Endodermal cell (in vitro differentiated cells): ENCODE measurements at regions not wholly inside any gene's neighbourhood (a gene's known extent, or its start where the extent isn't known, plus 50 kb on each side); places are given as distances from the start of the nearest gene placed in this dataset.
A peak's percentile ranks its signal among the peaks of the same experiment; 100 is the strongest.

Experiments used
- DNase-seq: peaks from one replicate; pipeline ENCODE4 v3.0.0-alpha.2; 2017
- H3K27ac ChIP-seq: 2 replicates; pipeline ENCODE4 v1.5.1; 2013; ENCODE audit warnings: mild to moderate bottlenecking, low read depth, low read length, moderate library complexity
- H3K27me3 ChIP-seq: 2 replicates; pipeline ENCODE4 v1.6.1; 2013; ENCODE audit warnings: mild to moderate bottlenecking, low read length, moderate library complexity; ENCODE audit not compliant: insufficient read depth, control insufficient read depth, poor library complexity, severe bottlenecking
- H3K36me3 ChIP-seq: 2 replicates; pipeline ENCODE4 v1.7.0; 2013; ENCODE audit warnings: mild to moderate bottlenecking, low read length, moderate library complexity; ENCODE audit not compliant: control insufficient read depth, insufficient read depth
- H3K4me1 ChIP-seq: one replicate; pipeline ENCODE4 v1.7.0; 2013; ENCODE audit warnings: low read length; ENCODE audit not compliant: control insufficient read depth, insufficient read depth
- H3K4me3 ChIP-seq: 2 replicates; pipeline ENCODE4 v1.5.1; 2013; ENCODE audit warnings: mild to moderate bottlenecking, low read length, moderate library complexity
- H3K9ac ChIP-seq: 2 replicates; pipeline ENCODE4 v1.6.1; 2013; ENCODE audit warnings: mild to moderate bottlenecking, low read length, moderate library complexity; ENCODE audit not compliant: poor library complexity, severe bottlenecking; ENCODE audit errors: extremely low read depth
- H3K9me3 ChIP-seq: 2 replicates; pipeline ENCODE4 v1.6.1; 2013; ENCODE audit warnings: mild to moderate bottlenecking, low read length, moderate library complexity; ENCODE audit not compliant: control insufficient read depth
- H3K27ac Mint-ChIP-seq: 2 replicates; pipeline ENCODE4 v1.8.0; 2020; ENCODE audit warnings: mixed read lengths
- H3K27me3 Mint-ChIP-seq: 2 replicates; pipeline ENCODE4 v1.8.0; 2021; ENCODE audit warnings: mild to moderate bottlenecking, mixed read lengths; ENCODE audit not compliant: insufficient read depth
- H3K36me3 Mint-ChIP-seq: 2 replicates; pipeline ENCODE4 v1.8.0; 2020; ENCODE audit warnings: low read depth, mixed read lengths
- H3K4me1 Mint-ChIP-seq: 2 replicates; pipeline ENCODE4 v1.8.0; 2020; ENCODE audit warnings: mixed read lengths
- H3K4me3 Mint-ChIP-seq: 2 replicates; pipeline ENCODE4 v1.8.0; 2020; ENCODE audit warnings: mild to moderate bottlenecking, moderate library complexity, mixed read lengths
- H3K9me3 Mint-ChIP-seq: 2 replicates; pipeline ENCODE4 v1.8.0; 2020; ENCODE audit warnings: mild to moderate bottlenecking, mixed read lengths
- CTCF ChIP-seq: fragments of 200-600 bp; sonication (generic); conservative IDR thresholded peaks from 2 replicates; pipeline ENCODE4 v1.5.0; 2021; ENCODE audit warnings: antibody characterized with exemption, mild to moderate bottlenecking
- WGBS, 2 experiments: methylation state at CpG; one replicate each; pipeline versions ENCODE4 v1.1.5 to v1.1.7; 2013; ENCODE audit warnings: missing lambda C conversion rate in 2 of 2, mixed read lengths in 1 of 2; ENCODE audit not compliant: insufficient coverage in 1 of 2, insufficient read length in 1 of 2; 5-methylcytosine and 5-hydroxymethylcytosine counted together

DNA sequence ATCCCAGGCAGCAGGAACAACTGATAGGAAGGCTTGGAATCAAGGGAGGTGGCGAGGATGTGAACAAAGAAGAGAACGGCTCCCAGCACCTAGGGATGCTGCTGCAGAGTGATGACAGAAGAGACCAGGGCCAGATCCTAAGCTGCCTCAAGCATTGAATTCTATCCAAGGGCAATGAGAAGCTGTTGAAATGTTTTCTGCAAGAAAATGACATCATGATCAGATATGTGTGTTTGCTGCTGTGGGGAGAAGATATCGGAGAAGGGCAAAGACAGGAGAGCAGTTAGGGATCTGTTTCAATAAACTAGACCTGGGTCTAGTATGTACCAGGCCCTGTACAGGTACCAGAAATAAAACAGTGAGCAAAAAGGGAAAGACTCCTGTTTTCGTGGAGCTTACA, 194.7 kb upstream of the RAB4A start:
- 92 to 95% methylated on average over 4 of the region's 4 CpGs for WGBS, 2 experiments
- H3K9me3 Mint-ChIP-seq: peaks cover 5% of the 10 kb centered on the region
- H3K4me1 ChIP-seq: no peaks in the 10 kb centered on the region
- no peaks in the 10 kb centered on the region for H3K27me3 ChIP-seq
- no peak overlapping the region for H3K4me3 Mint-ChIP-seq
- H3K4me1 Mint-ChIP-seq: peaks cover 21% of the 10 kb centered on the region
- no peak overlapping the region for H3K9ac ChIP-seq
- no peak overlapping the region for H3K27ac Mint-ChIP-seq
- no peak for TF ChIP-seq CTCF
- no peak for DNase-seq
- no peaks in the 10 kb centered on the region for H3K27me3 Mint-ChIP-seq
- no peak overlapping the region for H3K27ac ChIP-seq
- peaks cover 6% of the 10 kb centered on the region for H3K9me3 ChIP-seq
- no peak overlapping the region for H3K4me3 ChIP-seq
- no peaks in the 10 kb centered on the region for H3K36me3 Mint-ChIP-seq
- no peaks in the 10 kb centered on the region for H3K36me3 ChIP-seq

GRCh38 chr1:229079016-229079595, 191.8 kb upstream of the RAB4A start:
- Histone ChIP-seq H3K36me3 (no peaks in the 10 kb centered on the region), H3K4me1 (no peaks in the 10 kb centered on the region), H3K27ac (no peak overlapping the region), H3K9ac (no peak overlapping the region), H3K27me3 (no peaks in the 10 kb centered on the region), H3K9me3 (peaks cover 34% of the 10 kb centered on the region), H3K4me3 (no peak overlapping the region)
- DNase-seq: no peak
- Mint-ChIP-seq H3K27me3 (no peaks in the 10 kb centered on the region), H3K4me3 (no peak overlapping the region), H3K36me3 (peaks cover 5% of the 10 kb centered on the region), H3K27ac (no peak overlapping the region), H3K9me3 (peaks cover 32% of the 10 kb centered on the region), H3K4me1 (peaks cover 14% of the 10 kb centered on the region)
- TF ChIP-seq CTCF: no peak
- WGBS, 2 experiments: 88 to 100% methylated on average over 1 to 2 of the region's 2 CpGs

DNA sequence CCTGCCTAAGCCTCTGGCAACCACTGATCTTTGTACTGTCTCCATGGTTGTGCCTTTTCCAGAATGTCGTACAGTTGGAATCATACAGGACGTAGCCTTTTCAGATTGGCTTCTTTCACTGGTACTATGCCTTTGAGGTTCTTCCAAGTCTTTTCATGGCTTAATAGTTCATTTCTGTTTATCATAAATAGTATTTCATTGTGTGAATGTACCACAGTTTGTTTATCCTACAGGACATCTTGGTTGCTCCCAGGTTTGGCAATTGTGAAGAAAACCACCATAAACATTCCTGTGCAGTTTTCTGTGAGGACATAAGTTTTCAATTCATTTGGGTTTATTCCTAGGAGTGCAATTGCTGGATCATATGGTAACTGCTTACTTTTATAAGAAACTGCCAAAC, 190.6 kb upstream of the RAB4A start:
- Mint-ChIP-seq H3K4me3 (no peak overlapping the region), H3K36me3 (peaks cover 5% of the 10 kb centered on the region), H3K27me3 (no peaks in the 10 kb centered on the region), H3K27ac (no peak overlapping the region), H3K4me1 (peaks cover 9% of the 10 kb centered on the region), H3K9me3 (peaks cover 32% of the 10 kb centered on the region)
- Histone ChIP-seq H3K27me3 (no peaks in the 10 kb centered on the region), H3K4me1 (no peaks in the 10 kb centered on the region), H3K4me3 (no peak overlapping the region), H3K36me3 (no peaks in the 10 kb centered on the region), H3K9me3 (peaks cover 34% of the 10 kb centered on the region), H3K27ac (no peak overlapping the region), H3K9ac (no peak overlapping the region)
- 95 to 100% methylated on average over 2 of the region's 2 CpGs for WGBS, 2 experiments
- DNase-seq: peak; percentile 1
- TF ChIP-seq CTCF: no peak
